SU-DHL-6 (cell line): ENCODE measurements at regions not wholly inside any gene's neighbourhood (a gene's known extent, or its start where the extent isn't known, plus 50 kb on each side); places are given as distances from the start of the nearest gene placed in this dataset.

Experiments used
- H2AFZ ChIP-seq: fragments of 200-600 bp; sonication (generic); 2 replicates; pipeline ENCODE4 v1.6.1; 2014; ENCODE audit warnings: low read depth, mild to moderate bottlenecking, moderate library complexity, mixed read lengths, antibody characterized with exemption, low read length; ENCODE audit not compliant: severe bottlenecking
- H3F3A ChIP-seq: fragments of 200-600 bp; shearing (Covaris generic); 2 replicates; pipeline ENCODE4 v1.6.0; 2016; ENCODE audit warnings: antibody characterized with exemption, mild to moderate bottlenecking; ENCODE audit not compliant: insufficient read depth
- H3K27ac ChIP-seq: fragments of 200-600 bp; sonication (generic); 2 replicates; pipeline ENCODE4 v1.5.1; 2016; ENCODE audit warnings: low read depth, mild to moderate bottlenecking, low read length, moderate library complexity, mixed read lengths
- H3K27me3 ChIP-seq: fragments of 200-600 bp; sonication (generic), shearing (Covaris generic); 2 replicates; pipeline ENCODE4 v1.6.0; 2014; ENCODE audit warnings: mild to moderate bottlenecking, low read length
- H3K36me3 ChIP-seq: fragments of 200-600 bp; sonication (generic); 2 replicates; pipeline ENCODE4 v1.6.1; 2014; ENCODE audit warnings: mild to moderate bottlenecking, low read length, mixed read lengths
- H3K4me2 ChIP-seq: fragments of 300-600, 200-600 bp; shearing (Covaris generic), sonication (generic); 2 replicates; pipeline ENCODE4 v1.6.0; 2014; ENCODE audit warnings: low read length, low read depth, mild to moderate bottlenecking; ENCODE audit not compliant: poor library complexity, severe bottlenecking
- H3K4me3 ChIP-seq: fragments of 200-600 bp; sonication (generic); 2 replicates; pipeline ENCODE4 v1.5.1; 2014; ENCODE audit warnings: antibody characterized with exemption, low read length, mild to moderate bottlenecking, mixed read lengths; ENCODE audit not compliant: insufficient read depth, poor library complexity, severe bottlenecking
- H3K79me2 ChIP-seq: fragments of 200-600 bp; sonication (generic); 2 replicates; pipeline ENCODE4 v1.6.1; 2014; ENCODE audit warnings: mild to moderate bottlenecking, low read length, moderate library complexity; ENCODE audit not compliant: insufficient read depth
- H3K9ac ChIP-seq: fragments of 200-600 bp; sonication (generic); 2 replicates; pipeline ENCODE4 v1.7.0; 2014; ENCODE audit warnings: mild to moderate bottlenecking, low read length
- H3K9me2 ChIP-seq: fragments of 200-600 bp; sonication (generic); replicated peaks from 2 replicates; pipeline ENCODE4 v1.6.1; 2014; ENCODE audit warnings: low read length; ENCODE audit not compliant: insufficient read depth
- H3K9me3 ChIP-seq: fragments of 200-600 bp; sonication (generic); 2 replicates; pipeline ENCODE4 v1.6.1; 2014; ENCODE audit warnings: low read length, mixed read lengths; ENCODE audit not compliant: insufficient read depth
- H4K20me1 ChIP-seq: fragments of 200-600 bp; sonication (generic); 2 replicates; pipeline ENCODE4 v1.6.1; 2014; ENCODE audit warnings: low read depth, mild to moderate bottlenecking, antibody characterized with exemption, low read length, moderate library complexity, mixed read lengths
- CTCF ChIP-seq: fragments of 200-600 bp; sonication (generic); IDR thresholded peaks from one replicate; pipeline ENCODE4 v1.5.1; 2017; ENCODE audit warnings: antibody characterized with exemption, mild to moderate bottlenecking, low read length, moderate library complexity; ENCODE audit not compliant: insufficient read depth, poor library complexity, severe bottlenecking
- EZH2phosphoT487 ChIP-seq: fragments of 200-600 bp; sonication (generic), shearing (Covaris generic); conservative IDR thresholded peaks from 2 replicates; pipeline ENCODE4 v1.6.1; 2018; ENCODE audit warnings: mild to moderate bottlenecking, antibody characterized with exemption, low read length, moderate library complexity, mixed read lengths

- no peaks in the 10 kb centered on the region for H3K36me3 ChIP-seq
- H3F3A ChIP-seq, result no peaks in the 10 kb centered on the region
- H3K27ac ChIP-seq, result no peak overlapping the region
- H3K9me3 ChIP-seq, result no peaks in the 10 kb centered on the region
- H3K4me3 ChIP-seq, result no peak overlapping the region
- no peak overlapping the region for H3K4me2 ChIP-seq
- no peak overlapping the region for H3K9ac ChIP-seq
- H3K9me2 ChIP-seq, result no peaks in the 10 kb centered on the region
- no peaks in the 10 kb centered on the region for H3K27me3 ChIP-seq
- H3K79me2 ChIP-seq, result no peaks in the 10 kb centered on the region
- no peak overlapping the region for H2AFZ ChIP-seq
- H4K20me1 ChIP-seq, result no peaks in the 10 kb centered on the region
- TF ChIP-seq CTCF (no peak), EZH2phosphoT487 (no peak)
These were observed 237.9 kb downstream of the SNCA start for GRCh38 chr4:89599026-89599425.

DNA sequence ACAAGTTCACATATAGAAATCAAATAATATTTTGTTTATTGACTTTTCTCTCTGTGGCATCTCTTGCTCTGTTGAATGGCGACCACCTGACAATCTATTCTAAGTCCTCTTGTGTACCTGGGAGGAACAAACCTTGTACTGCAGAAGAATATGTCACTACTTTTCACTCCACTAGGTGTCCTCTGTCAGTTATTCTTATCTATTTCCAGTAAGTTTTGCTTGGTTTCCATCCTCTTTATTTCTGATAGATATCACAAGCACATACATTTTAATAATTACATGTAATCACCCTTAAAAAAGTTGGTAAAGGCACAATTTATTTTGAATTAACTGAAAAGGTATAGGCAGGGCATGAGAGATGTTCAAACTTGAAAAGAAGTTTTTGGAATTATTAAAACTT lies 238.4 kb downstream of the SNCA start:
- Histone ChIP-seq H3K36me3 (no peaks in the 10 kb centered on the region), H4K20me1 (no peaks in the 10 kb centered on the region), H2AFZ (no peak overlapping the region), H3K4me3 (no peak overlapping the region), H3K27me3 (no peaks in the 10 kb centered on the region), H3F3A (no peaks in the 10 kb centered on the region), H3K9ac (no peak overlapping the region), H3K4me2 (no peak overlapping the region), H3K9me2 (no peaks in the 10 kb centered on the region), H3K9me3 (no peaks in the 10 kb centered on the region), H3K27ac (no peak overlapping the region), H3K79me2 (no peaks in the 10 kb centered on the region)
- TF ChIP-seq EZH2phosphoT487 (no peak), CTCF (no peak)

GRCh38 chr4:89595125-89595789 lies 241.7 kb downstream of the SNCA start:
- Histone ChIP-seq H3K9ac (no peak overlapping the region), H3K4me2 (no peak overlapping the region), H3F3A (no peaks in the 10 kb centered on the region), H2AFZ (no peak overlapping the region), H3K9me3 (no peaks in the 10 kb centered on the region), H3K79me2 (no peaks in the 10 kb centered on the region), H3K27ac (no peak overlapping the region), H3K4me3 (no peak overlapping the region), H3K9me2 (no peaks in the 10 kb centered on the region), H4K20me1 (no peaks in the 10 kb centered on the region), H3K36me3 (no peaks in the 10 kb centered on the region), H3K27me3 (no peaks in the 10 kb centered on the region)
- TF ChIP-seq EZH2phosphoT487 (no peak), CTCF (no peak)
